ENCODE measurements at regions not wholly inside any gene's neighbourhood (a gene's known extent, or its start where the extent isn't known, plus 50 kb on each side); places are given as distances from the start of the nearest gene placed in this dataset.

- no peak for DNase-seq
- peaks cover 6% of the 10 kb centered on the region for H3K9me3 Mint-ChIP-seq (ENCODE audit: unreplicated experiment)
- TF ChIP-seq CTCF (IDR thresholded peaks at IDR 0.05; ENCODE audit: partially characterized antibody, unreplicated experiment), result no peak
- H3K27me3 Mint-ChIP-seq (ENCODE audit: unreplicated experiment), result peaks cover 3% of the 10 kb centered on the region
- H3K36me3 Mint-ChIP-seq (ENCODE audit: unreplicated experiment), result no peaks in the 10 kb centered on the region
- no peak overlapping the region for H3K27ac Mint-ChIP-seq (ENCODE audit: unreplicated experiment)
- H3K4me3 Mint-ChIP-seq (ENCODE audit: unreplicated experiment), result no peak overlapping the region
- H3K4me1 Mint-ChIP-seq (ENCODE audit: low read depth, unreplicated experiment), result peaks cover 8% of the 10 kb centered on the region
These were observed 79.5 kb downstream of the COL6A6 start for GRCh38 chr3:130596484-130596883.

GRCh38 chr3:130601442-130601971, 84.5 kb downstream of the COL6A6 start:
- Mint-ChIP-seq H3K27me3 (ENCODE audit: unreplicated experiment) (peaks cover 3% of the 10 kb centered on the region), H3K27ac (ENCODE audit: unreplicated experiment) (peak overlapping the region; percentile 93), H3K9me3 (ENCODE audit: unreplicated experiment) (peaks cover 4% of the 10 kb centered on the region), H3K4me1 (ENCODE audit: low read depth, unreplicated experiment) (peaks cover 15% of the 10 kb centered on the region), H3K4me3 (ENCODE audit: unreplicated experiment) (peak overlapping the region; percentile 45), H3K36me3 (ENCODE audit: unreplicated experiment) (peaks cover 12% of the 10 kb centered on the region)
- no peak for TF ChIP-seq CTCF (IDR thresholded peaks at IDR 0.05; ENCODE audit: partially characterized antibody, unreplicated experiment)
- no peak for DNase-seq

GRCh38 chr3:130604806-130605205, 87.8 kb downstream of the COL6A6 start:
- Mint-ChIP-seq H3K36me3 (ENCODE audit: unreplicated experiment) (peaks cover 16% of the 10 kb centered on the region), H3K27ac (ENCODE audit: unreplicated experiment) (no peak overlapping the region), H3K27me3 (ENCODE audit: unreplicated experiment) (no peaks in the 10 kb centered on the region), H3K4me1 (ENCODE audit: low read depth, unreplicated experiment) (peaks cover 12% of the 10 kb centered on the region), H3K4me3 (ENCODE audit: unreplicated experiment) (no peak overlapping the region), H3K9me3 (ENCODE audit: unreplicated experiment) (no peaks in the 10 kb centered on the region)
- no peak for TF ChIP-seq CTCF (IDR thresholded peaks at IDR 0.05; ENCODE audit: partially characterized antibody, unreplicated experiment)
- DNase-seq, result no peak

GRCh38 chr3:130606336-130606735, 89.4 kb downstream of the COL6A6 start:
- no peaks in the 10 kb centered on the region for H3K9me3 Mint-ChIP-seq (ENCODE audit: unreplicated experiment)
- H3K4me1 Mint-ChIP-seq (ENCODE audit: low read depth, unreplicated experiment), result peaks cover 11% of the 10 kb centered on the region
- no peak overlapping the region for H3K27ac Mint-ChIP-seq (ENCODE audit: unreplicated experiment)
- H3K27me3 Mint-ChIP-seq (ENCODE audit: unreplicated experiment), result no peaks in the 10 kb centered on the region
- no peak overlapping the region for H3K4me3 Mint-ChIP-seq (ENCODE audit: unreplicated experiment)
- TF ChIP-seq CTCF (IDR thresholded peaks at IDR 0.05; ENCODE audit: partially characterized antibody, unreplicated experiment), result no peak
- peaks cover 16% of the 10 kb centered on the region for H3K36me3 Mint-ChIP-seq (ENCODE audit: unreplicated experiment)
- no peak for DNase-seq

- peaks cover 4% of the 10 kb centered on the region for H3K4me1 Mint-ChIP-seq (ENCODE audit: low read depth, unreplicated experiment)
- H3K4me3 Mint-ChIP-seq (ENCODE audit: unreplicated experiment), result no peak overlapping the region
- H3K27me3 Mint-ChIP-seq (ENCODE audit: unreplicated experiment), result no peaks in the 10 kb centered on the region
- H3K9me3 Mint-ChIP-seq (ENCODE audit: unreplicated experiment), result peaks cover 2% of the 10 kb centered on the region
- peaks cover 16% of the 10 kb centered on the region for H3K36me3 Mint-ChIP-seq (ENCODE audit: unreplicated experiment)
- DNase-seq, result no peak
- no peak for TF ChIP-seq CTCF (IDR thresholded peaks at IDR 0.05; ENCODE audit: partially characterized antibody, unreplicated experiment)
- H3K27ac Mint-ChIP-seq (ENCODE audit: unreplicated experiment), result no peak overlapping the region
These were observed 90.7 kb downstream of the COL6A6 start for GRCh38 chr3:130607553-130608154.
